Adrenal gland (tissue), 5 donors: ENCODE measurements at regions not wholly inside any gene's neighbourhood (a gene's known extent, or its start where the extent isn't known, plus 50 kb on each side); places are given as distances from the start of the nearest gene placed in this dataset.

Experiments
- CTCF ChIP-seq, 6 experiments: fragments of 450-650 bp in 4 of 6; fragments of 200-600 bp in 2 of 6; sonication (generic) in 1 of 6; IDR thresholded peaks; 1 replicate in 5 of 6; 2 replicates in 1 of 6; pipeline versions ENCODE4 v1.5.1 to v1.8.0; 2016 to 2021; ENCODE audit warnings: antibody characterized with exemption in 6 of 6, mild to moderate bottlenecking in 2 of 6, moderate library complexity in 1 of 6
- POLR2A ChIP-seq, 2 donors: fragments of 450-650 bp; IDR thresholded peaks; one replicate each; pipeline ENCODE4 v1.6.1; 2017; ENCODE audit warnings: antibody characterized with exemption in 2 of 2, mild to moderate bottlenecking in 2 of 2, moderate library complexity in 1 of 2
- donor health status: DM: no; HTN: no; CAD: no.

DNA sequence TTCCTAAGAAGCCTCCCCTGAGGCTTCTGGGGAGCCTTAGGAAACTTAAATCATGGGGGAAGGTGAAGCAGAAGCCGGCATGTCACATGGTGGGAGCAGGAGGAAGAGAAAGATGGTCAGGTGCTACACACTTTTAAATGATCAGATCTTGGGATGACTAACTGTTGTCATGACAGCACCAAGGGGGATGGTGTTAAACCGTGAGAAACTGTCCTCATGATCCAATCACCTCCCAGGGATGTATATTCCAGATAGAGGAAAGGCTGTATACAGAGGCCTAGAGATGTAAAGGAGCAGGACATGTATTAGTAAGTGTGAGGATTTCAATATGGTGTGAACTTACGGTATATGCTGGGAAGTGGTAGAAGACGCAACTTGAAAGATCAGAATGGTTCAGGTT, 121.1 kb downstream of the CAND1 start:
- TF ChIP-seq CTCF (IDR thresholded peaks at IDR 0.05), result no peak
- no peak for TF ChIP-seq POLR2A (IDR thresholded peaks at IDR 0.05)
